OCI-LY3 (cell line): ENCODE measurements at regions not wholly inside any gene's neighbourhood (a gene's known extent, or its start where the extent isn't known, plus 50 kb on each side); places are given as distances from the start of the nearest gene placed in this dataset.

Source experiments
- H2AFZ ChIP-seq: fragments of 200-600, 300-600 bp; shearing (Covaris generic); 2 replicates; pipeline ENCODE4 v1.6.0; 2014; ENCODE audit warnings: antibody characterized with exemption, low read depth, low read length
- H3K27ac ChIP-seq: fragments of 200-600, 300-600 bp; sonication (generic); 2 replicates; pipeline ENCODE4 v1.5.1; 2014; ENCODE audit warnings: mild to moderate bottlenecking, low read length, moderate library complexity, mixed read lengths
- H3K27me3 ChIP-seq: fragments of 200-600, 300-600 bp; sonication (generic); 2 replicates; pipeline ENCODE4 v1.6.1; 2014; ENCODE audit warnings: low read depth, low read length, mixed read lengths
- H3K36me3 ChIP-seq: fragments of 200-600, 300-600 bp; sonication (generic); replicated peaks from 2 replicates; pipeline ENCODE3; 2014; ENCODE audit warnings: low read depth, low read length, mixed read lengths
- H3K4me1 ChIP-seq: fragments of 300-600, 200-600 bp; sonication (generic); 2 replicates; pipeline ENCODE4 v1.6.1; 2014; ENCODE audit warnings: low read length, mixed read lengths
- H3K4me2 ChIP-seq: fragments of 200-600, 300-600 bp; sonication (generic); 2 replicates; pipeline ENCODE4 v1.6.1; 2014; ENCODE audit warnings: low read length, mixed read lengths
- H3K4me3 ChIP-seq: fragments of 300-600, 200-600 bp; sonication (generic); 2 replicates; pipeline ENCODE4 v1.5.1; 2014; ENCODE audit warnings: antibody characterized with exemption, mild to moderate bottlenecking, low read length, moderate library complexity
- H3K79me2 ChIP-seq: fragments of 300-600, 200-600 bp; shearing (Covaris generic); 2 replicates; pipeline ENCODE4 v1.6.1; 2014; ENCODE audit warnings: mild to moderate bottlenecking, low read length, mixed read lengths
- H3K9ac ChIP-seq: fragments of 300-600, 200-600 bp; shearing (Covaris generic); 2 replicates; pipeline ENCODE4 v1.6.0; 2014; ENCODE audit warnings: mild to moderate bottlenecking, low read length, moderate library complexity
- H3K9me3 ChIP-seq: fragments of 200-600, 300-600 bp; shearing (Covaris generic); 2 replicates; pipeline ENCODE4 v1.6.1; 2014; ENCODE audit warnings: low read length, mixed read lengths; ENCODE audit not compliant: insufficient read depth
- H4K20me1 ChIP-seq: fragments of 200-600, 300-600 bp; sonication (generic); 2 replicates; pipeline ENCODE4 v1.6.1; 2016; ENCODE audit warnings: low read length, mixed read lengths; ENCODE audit not compliant: insufficient read depth
- CTCF ChIP-seq: fragments of 200-600, 300-600 bp; sonication (generic); IDR thresholded peaks from 2 replicates; pipeline ENCODE4 v1.5.1; 2014; ENCODE audit warnings: antibody characterized with exemption, low read length, low read depth
- EZH2phosphoT487 ChIP-seq: fragments of 200-600 bp; shearing (Covaris generic); IDR thresholded peaks from 2 replicates; pipeline ENCODE4 v1.6.1; 2018; ENCODE audit warnings: antibody characterized with exemption, mixed run types, low read depth

- Histone ChIP-seq H3K27ac (no peak overlapping the region), H3K79me2 (no peaks in the 10 kb centered on the region), H3K4me3 (peak overlapping the region; percentile 19; the same call in 1 of the 2 replicates), H4K20me1 (no peaks in the 10 kb centered on the region), H3K9me3 (no peaks in the 10 kb centered on the region), H3K9ac (no peak overlapping the region), H2AFZ (no peak overlapping the region), H3K4me1 (peaks cover 32% of the 10 kb centered on the region), H3K36me3 (no peaks in the 10 kb centered on the region), H3K4me2 (peak overlapping the region; percentile 67), H3K27me3 (no peaks in the 10 kb centered on the region)
- TF ChIP-seq EZH2phosphoT487 (no peak), CTCF (no peak; the same call in 1 of the 2 replicates)
Observed at GRCh38 chrX:115939070-115939469, 231.5 kb upstream of the AGTR2 start.

- no peak overlapping the region for H3K4me3 ChIP-seq
- H3K4me2 ChIP-seq, result peak overlapping the region; percentile 67
- no peaks in the 10 kb centered on the region for H3K36me3 ChIP-seq
- peaks cover 32% of the 10 kb centered on the region for H3K4me1 ChIP-seq
- no peak overlapping the region for H3K27ac ChIP-seq
- TF ChIP-seq EZH2phosphoT487 (no peak), CTCF (no peak)
- H3K79me2 ChIP-seq, result no peaks in the 10 kb centered on the region
- no peak overlapping the region for H2AFZ ChIP-seq
- H3K9me3 ChIP-seq, result no peaks in the 10 kb centered on the region
- no peak overlapping the region for H3K9ac ChIP-seq
- no peaks in the 10 kb centered on the region for H4K20me1 ChIP-seq
- no peaks in the 10 kb centered on the region for H3K27me3 ChIP-seq
Observed at GRCh38 chrX:115939636-115940160, 230.8 kb upstream of the AGTR2 start.

- no peak overlapping the region for H3K9ac ChIP-seq
- no peak overlapping the region for H3K27ac ChIP-seq
Observed at GRCh38 chrX:115940348-115940747, 230.2 kb upstream of the AGTR2 start.

GRCh38 chrX:115940888-115941332 lies 229.6 kb upstream of the AGTR2 start:
- H3K9ac ChIP-seq, result peak overlapping the region; percentile 60

More at GRCh38 chrX:115940348-115940747, 230.2 kb upstream of the AGTR2 start:
- no peak for TF ChIP-seq CTCF
- no peak for TF ChIP-seq EZH2phosphoT487
- Histone ChIP-seq H3K4me1 (peaks cover 32% of the 10 kb centered on the region), H3K4me2 (peak overlapping the region; percentile 67), H4K20me1 (no peaks in the 10 kb centered on the region), H3K36me3 (no peaks in the 10 kb centered on the region), H3K79me2 (no peaks in the 10 kb centered on the region), H3K27me3 (no peaks in the 10 kb centered on the region), H3K9me3 (no peaks in the 10 kb centered on the region), H3K4me3 (0 out of 2 replicates have a peak overlapping the region, but pooled peaks have one; percentile 9), H2AFZ (no peak overlapping the region)

More at GRCh38 chrX:115940888-115941332, 229.6 kb upstream of the AGTR2 start:
- H3K4me2 ChIP-seq, result peak overlapping the region; percentile 67
- H2AFZ ChIP-seq, result peak overlapping the region; percentile 63
- peak; percentile 76 for TF ChIP-seq CTCF
- no peak for TF ChIP-seq EZH2phosphoT487
- no peaks in the 10 kb centered on the region for H3K9me3 ChIP-seq
- H3K79me2 ChIP-seq, result no peaks in the 10 kb centered on the region
- peak overlapping the region; percentile 56 for H3K4me3 ChIP-seq
- H4K20me1 ChIP-seq, result no peaks in the 10 kb centered on the region
- no peaks in the 10 kb centered on the region for H3K27me3 ChIP-seq
- H3K36me3 ChIP-seq, result no peaks in the 10 kb centered on the region
- H3K4me1 ChIP-seq, result peaks cover 32% of the 10 kb centered on the region
- H3K27ac ChIP-seq, result peak overlapping the region; percentile 32; the same call in 1 of the 2 replicates
